GM12878 (cell line): ENCODE measurements at regions not wholly inside any gene's neighbourhood (a gene's known extent, or its start where the extent isn't known, plus 50 kb on each side); places are given as distances from the start of the nearest gene placed in this dataset.

Source experiments
- ATAC-seq: fragments of 200-7000 bp; cut with Tn5 transposase; 3 replicates; pipeline ENCODE4 v1.9.1; 2020; ENCODE audit warnings: mild to moderate bottlenecking, moderate library complexity
- BruUV-seq: library from RNA; stranded (reverse); fragments of 400-500 nt; replicated peaks from 2 replicates; lab custom pipeline; 2021; lab: Mats Ljungman, UMichigan
- CTCF ChIA-PET: fragments of 300-600 bp; sonication (Branson Sonifier 250); formaldehyde crosslinking; extraction: SDS; loops from one replicate; lab custom pipeline; 2021; ENCODE audit warnings: inconsistent platforms; lab: Yijun Ruan, JAX
- POLR2A ChIA-PET: fragments of 350-600 bp; formaldehyde crosslinking; extraction: SDS; loops from one replicate; lab custom pipeline; 2021; ENCODE audit warnings: inconsistent platforms; lab: Charles Lee
- RAD21 ChIA-PET: fragments of 300-600 bp; sonication (Branson Sonifier 250); formaldehyde crosslinking; loops from one replicate; lab custom pipeline; 2023; ENCODE audit warnings: antibody characterized with exemption; ENCODE audit not compliant: unreplicated experiment; lab: Charles Lee
- SMC1A ChIA-PET: fragments of 300-600 bp; sonication (Branson Sonifier 250); formaldehyde crosslinking; loops from one replicate; lab custom pipeline; 2023; ENCODE audit not compliant: unreplicated experiment, uncharacterized antibody; lab: Charles Lee
- DNase-seq: peaks from one replicate; pipeline ENCODE4 v3.0.0-alpha.2; 2011; ENCODE audit warnings: low read depth, low spot score
- FAIRE-seq: peaks from 3 replicates; lab custom pipeline; 2011; peaks lifted over from hg19 to GRCh38; lab: Jason Lieb, UNC
- H2AFZ ChIP-seq: 2 replicates; pipeline ENCODE4 v1.6.0; 2011; ENCODE audit warnings: low read depth, low read length, control low read depth; ENCODE audit not compliant: control insufficient read depth
- H3K27ac ChIP-seq: 2 replicates; pipeline ENCODE4 v1.5.1; 2011; ENCODE audit warnings: control low read depth; ENCODE audit not compliant: control insufficient read depth, insufficient read depth
- H3K27me3 ChIP-seq, 2 experiments: replicated peaks in 1 of 2; 2 replicates each; pipeline versions ENCODE4 v1.6.0 to v1.6.1; 2011; ENCODE audit warnings: low read length in 1 of 2; ENCODE audit not compliant: control insufficient read depth in 2 of 2, insufficient read depth in 2 of 2
- H3K36me3 ChIP-seq, 2 experiments: 2 replicates each; pipeline ENCODE4 v1.5.1; 2011; ENCODE audit warnings: low read length in 1 of 2; ENCODE audit not compliant: control insufficient read depth in 2 of 2, insufficient read depth in 2 of 2
- H3K4me1 ChIP-seq: 2 replicates; pipeline ENCODE4 v1.6.1; 2011; ENCODE audit warnings: mild to moderate bottlenecking, low read length, moderate library complexity, mixed read lengths; ENCODE audit not compliant: control insufficient read depth, insufficient read depth
- H3K4me2 ChIP-seq: 2 replicates; pipeline ENCODE4 v1.6.0; 2011; ENCODE audit warnings: control low read depth; ENCODE audit not compliant: control insufficient read depth, insufficient read depth
- H3K4me3 ChIP-seq: fragments of 200-600 bp; sonication (generic); 2 replicates; pipeline ENCODE4 v1.5.1; 2016
- H3K79me2 ChIP-seq: 2 replicates; pipeline ENCODE4 v1.6.0; 2011; ENCODE audit warnings: low read length; ENCODE audit not compliant: control insufficient read depth, insufficient read depth
- H3K9ac ChIP-seq: 2 replicates; pipeline ENCODE4 v1.8.0; 2011; ENCODE audit warnings: low read length, control low read depth, mixed read lengths; ENCODE audit not compliant: control insufficient read depth, insufficient read depth
- H3K9me3 ChIP-seq: replicated peaks from 3 replicates; pipeline ENCODE4 v1.5.1; 2011; ENCODE audit warnings: mild to moderate bottlenecking, low read length; ENCODE audit not compliant: control insufficient read depth, insufficient read depth
- H4K20me1 ChIP-seq: 2 replicates; pipeline ENCODE4 v1.6.0; 2011; ENCODE audit not compliant: control insufficient read depth, insufficient read depth
- ATF2 ChIP-seq: IDR thresholded peaks from 2 replicates; pipeline ENCODE4 v1.6.1; 2012; ENCODE audit warnings: low read length, inconsistent platforms
- E2F4 ChIP-seq: IDR thresholded peaks from 2 replicates; pipeline ENCODE4 v1.6.1; 2012; ENCODE audit warnings: low read depth, low read length, improper control_type of control experiment
- IKZF2 ChIP-seq, 2 experiments: fragments of 450-650 bp; IDR thresholded peaks; 2 replicates each; pipeline ENCODE4 v1.6.1; 2017; ENCODE audit warnings: mild to moderate bottlenecking in 2 of 2, moderate library complexity in 2 of 2
- IRF5 ChIP-seq: fragments of 450-650 bp; IDR thresholded peaks from 2 replicates; pipeline ENCODE4 v1.6.1; 2017; ENCODE audit warnings: borderline replicate concordance
- MLLT1 ChIP-seq: fragments of 450-650 bp; IDR thresholded peaks from 2 replicates; pipeline ENCODE4 v1.6.1; 2016; ENCODE audit warnings: mild to moderate bottlenecking
- NR2F1 ChIP-seq: fragments of 450-650 bp; conservative IDR thresholded peaks from 2 replicates; pipeline ENCODE4 v1.6.1; 2017; ENCODE audit warnings: mild to moderate bottlenecking
- POLR2AphosphoS2 ChIP-seq: IDR thresholded peaks from 2 replicates; pipeline ENCODE4 v1.6.1; 2011; ENCODE audit warnings: low read depth, mild to moderate bottlenecking, low read length, improper control_type of control experiment, moderate library complexity
- RAD21 ChIP-seq: IDR thresholded peaks from 2 replicates; pipeline ENCODE4 v1.6.1; 2011; ENCODE audit warnings: mild to moderate bottlenecking, low read depth, low read length, moderate library complexity; ENCODE audit not compliant: insufficient read depth
- RB1 ChIP-seq: fragments of 450-650 bp; formaldehyde crosslinking; IDR thresholded peaks from 2 replicates; pipeline ENCODE4 v1.6.1; 2017; ENCODE audit warnings: mild to moderate bottlenecking, borderline replicate concordance
- SREBF2 ChIP-seq: IDR thresholded peaks from 2 replicates; pipeline ENCODE4 v1.6.1; 2012; ENCODE audit warnings: mild to moderate bottlenecking, low read length
- STAT3 ChIP-seq: IDR thresholded peaks from 2 replicates; pipeline ENCODE4 v1.6.1; 2011; ENCODE audit warnings: low read depth, low read length, improper control_type of control experiment
- WRNIP1 ChIP-seq: IDR thresholded peaks from 2 replicates; pipeline ENCODE4 v1.6.1; 2011; ENCODE audit warnings: low read depth, low read length, improper control_type of control experiment, borderline replicate concordance
- ZNF687 ChIP-seq: fragments of 450-650 bp; IDR thresholded peaks from 2 replicates; pipeline ENCODE4 v1.6.1; 2017; ENCODE audit warnings: mild to moderate bottlenecking, moderate library complexity
- WGBS: methylation state at CpG from one replicate; pipeline ENCODE4 v1.1.6; 2016; ENCODE audit warnings: low lambda C conversion rate; ENCODE audit not compliant: insufficient replicate concordance, insufficient coverage; ENCODE audit errors: missing lambda C conversion rate; 5-methylcytosine and 5-hydroxymethylcytosine counted together
- in situ Hi-C: fragments of 300-500 bp; cut with MboI; formaldehyde crosslinking; loops from 9 replicates; pipeline ENCODE4 v1.14.3; 2018; ENCODE audit warnings: mixed read lengths
- intact Hi-C: fragments of 100-400 bp; cut with micrococcal nuclease; formaldehyde crosslinking; loops from one replicate; pipeline ENCODE4 v1.14.2; 2022; ENCODE audit not compliant: unreplicated experiment

- ATAC-seq (no peak), DNase-seq (no peak), FAIRE-seq (no peak)
- ChIA-PET RAD21 (no interaction called here), SMC1A (interaction anchor here (2.2 kb wide), 1 partner anchor 22 kb away, joined by 4 read pairs; no protein-coding TSS in a partner anchor), CTCF (interaction anchor here (1.2 kb wide), 1 partner anchor 236 kb away, joined by 4 read pairs; the partner anchor contains the start of gene ABLIM3), POLR2A (no interaction called here)
- no peak overlapping the region for H2AFZ ChIP-seq
- no peaks in the 10 kb centered on the region for H3K79me2 ChIP-seq
- H3K36me3 ChIP-seq: no peaks in the 10 kb centered on the region
- in situ Hi-C loops (no loop called here), intact Hi-C loops (no loop called here)
- no peaks in the 10 kb centered on the region for H3K9me3 ChIP-seq
- H3K27me3 ChIP-seq: no peaks in the 10 kb centered on the region; a peak in 1 of 4 replicates
- no TSS peak for BruUV-seq
- H3K4me1 ChIP-seq: no peaks in the 10 kb centered on the region
- WGBS: 45% methylated on average over 1 of the region's 1 CpG
- H4K20me1 ChIP-seq: no peaks in the 10 kb centered on the region
- H3K27ac ChIP-seq: no peak overlapping the region
- no peak overlapping the region for H3K4me2 ChIP-seq
- no peak overlapping the region for H3K9ac ChIP-seq
- no peak overlapping the region for H3K4me3 ChIP-seq
- TF ChIP-seq MLLT1 (no peak), IKZF2 (IDR thresholded peaks at IDR 0.05) (no peak), RAD21 (no peak), ATF2 (no peak), NR2F1 (no peak), IRF5 (no peak), E2F4 (no peak), POLR2AphosphoS2 (no peak), RB1 (no peak), STAT3 (no peak), SREBF2 (no peak), ZNF687 (no peak), WRNIP1 (no peak)
These were observed 79.1 kb downstream of the ADRB2 start for GRCh38 chr5:148905541-148905940.
